GM23338 (cell line): ENCODE measurements at regions not wholly inside any gene's neighbourhood (a gene's known extent, or its start where the extent isn't known, plus 50 kb on each side); places are given as distances from the start of the nearest gene placed in this dataset.

ENCODE experiments used
- ATAC-seq: fragments of 200-7000 bp; cut with Tn5 transposase; 3 replicates; pipeline ENCODE4 v1.9.1; 2020
- DNase-seq: peaks from one replicate; pipeline ENCODE4 v3.0.0-alpha.2; 2015; ENCODE audit warnings: low spot score
- H2AFZ ChIP-seq: fragments of 200-600 bp; sonication (generic); 2 replicates; pipeline ENCODE4 v1.8.0; 2016; ENCODE audit warnings: antibody characterized with exemption, mild to moderate bottlenecking, moderate library complexity
- H3F3A ChIP-seq: fragments of 200-600 bp; sonication (generic); replicated peaks from 2 replicates; pipeline ENCODE4 v1.8.0; 2017; ENCODE audit warnings: antibody characterized with exemption, mixed run types, low read depth
- H3K27ac ChIP-seq: fragments of 200-600 bp; sonication (generic); 2 replicates; pipeline ENCODE4 v1.6.1; 2016; ENCODE audit warnings: low read depth
- H3K27me3 ChIP-seq: fragments of 200-600 bp; sonication (generic); 2 replicates; pipeline ENCODE4 v1.8.0; 2016; ENCODE audit warnings: mild to moderate bottlenecking, mixed run types, moderate library complexity; ENCODE audit not compliant: insufficient read depth
- H3K36me3 ChIP-seq: fragments of 200-600 bp; sonication (generic); 2 replicates; pipeline ENCODE4 v1.8.0; 2016; ENCODE audit warnings: mild to moderate bottlenecking; ENCODE audit not compliant: insufficient read depth
- H3K4me1 ChIP-seq: fragments of 200-600 bp; sonication (generic); 2 replicates; pipeline ENCODE4 v1.8.0; 2016; ENCODE audit warnings: mild to moderate bottlenecking, moderate library complexity; ENCODE audit not compliant: insufficient read depth
- H3K4me2 ChIP-seq: fragments of 200-600 bp; sonication (generic); 2 replicates; pipeline ENCODE4 v1.7.1; 2017; ENCODE audit warnings: mixed run types
- H3K4me3 ChIP-seq: fragments of 200-600 bp; sonication (generic); 2 replicates; pipeline ENCODE4 v1.6.1; 2016; ENCODE audit warnings: mixed run types
- H3K79me2 ChIP-seq: fragments of 200-600 bp; sonication (generic); replicated peaks from 2 replicates; pipeline ENCODE4 v1.8.0; 2017; ENCODE audit warnings: mild to moderate bottlenecking; ENCODE audit not compliant: insufficient read depth
- H3K9me2 ChIP-seq: fragments of 200-600 bp; sonication (generic); 2 replicates; pipeline ENCODE4 v1.8.0; 2017; ENCODE audit not compliant: insufficient read depth
- H4K20me1 ChIP-seq: fragments of 200-600 bp; sonication (generic); replicated peaks from 2 replicates; pipeline ENCODE4 v1.8.0; 2017; ENCODE audit warnings: mild to moderate bottlenecking; ENCODE audit not compliant: insufficient read depth
- H3K27ac Mint-ChIP-seq: 2 replicates; pipeline ENCODE4 v1.8.0; 2020; ENCODE audit warnings: inconsistent platforms, mild to moderate bottlenecking, moderate library complexity, mixed read lengths
- H3K27me3 Mint-ChIP-seq: 3 replicates; pipeline ENCODE4 v1.8.0; 2022; ENCODE audit warnings: low read depth, mild to moderate bottlenecking, moderate library complexity, mixed read lengths, inconsistent platforms; ENCODE audit not compliant: insufficient read depth, poor library complexity
- H3K36me3 Mint-ChIP-seq: 3 replicates; pipeline ENCODE4 v1.8.0; 2021; ENCODE audit warnings: low read depth, mild to moderate bottlenecking, inconsistent platforms, moderate library complexity, mixed read lengths
- H3K4me1 Mint-ChIP-seq: 3 replicates; pipeline ENCODE4 v1.8.0; 2020; ENCODE audit warnings: mild to moderate bottlenecking, inconsistent platforms, mixed read lengths
- H3K4me3 Mint-ChIP-seq: 3 replicates; pipeline ENCODE4 v1.8.0; 2021; ENCODE audit warnings: moderate library complexity, mild to moderate bottlenecking, inconsistent platforms, mixed read lengths
- H3K9me3 Mint-ChIP-seq: 3 replicates; pipeline ENCODE4 v1.8.0; 2020; ENCODE audit warnings: moderate library complexity, mild to moderate bottlenecking, inconsistent platforms, mixed read lengths
- NANOG ChIP-seq: IDR thresholded peaks from 2 replicates; pipeline ENCODE4 v1.6.1; 2016; ENCODE audit warnings: antibody characterized with exemption, borderline replicate concordance
- ZNF331 ChIP-seq: fragments of 250-450 bp; sonication (Bioruptor Pico); IDR thresholded peaks from 2 replicates; pipeline ENCODE4 v1.5.0; 2020; ENCODE audit warnings: low read depth, mild to moderate bottlenecking, moderate library complexity
- TF ChIP-seq, protein P1 (sequence below): fragments of 250-450 bp; sonication (Bioruptor Pico); IDR thresholded peaks from 2 replicates; pipeline ENCODE4 v1.5.0; 2020; ENCODE audit warnings: mild to moderate bottlenecking, moderate library complexity
- TF ChIP-seq, protein P2 (sequence below): IDR thresholded peaks from 2 replicates; pipeline ENCODE4 v1.6.1; 2016; ENCODE audit warnings: antibody characterized with exemption

DNA sequence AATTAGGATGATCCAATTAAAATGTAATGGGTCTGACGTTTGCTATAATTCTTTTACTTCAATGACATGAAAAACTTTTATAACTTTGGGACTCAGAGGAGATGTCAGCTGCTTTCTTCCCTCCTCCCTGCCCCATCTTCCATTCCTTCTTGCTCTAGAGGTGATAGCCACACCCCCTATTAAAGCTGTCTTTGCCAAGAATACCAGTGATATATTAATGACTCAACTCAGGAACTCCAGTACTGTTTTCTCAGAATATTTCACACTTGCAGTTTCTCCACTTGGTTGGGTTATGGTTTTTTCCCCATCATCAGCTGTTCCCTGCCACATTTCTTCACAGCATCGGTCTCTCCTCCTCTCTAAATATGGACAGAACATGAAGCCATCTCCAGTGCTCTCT is 184.0 kb downstream of the KCNE4 start (continued):
- TF ChIP-seq, protein P1, sequence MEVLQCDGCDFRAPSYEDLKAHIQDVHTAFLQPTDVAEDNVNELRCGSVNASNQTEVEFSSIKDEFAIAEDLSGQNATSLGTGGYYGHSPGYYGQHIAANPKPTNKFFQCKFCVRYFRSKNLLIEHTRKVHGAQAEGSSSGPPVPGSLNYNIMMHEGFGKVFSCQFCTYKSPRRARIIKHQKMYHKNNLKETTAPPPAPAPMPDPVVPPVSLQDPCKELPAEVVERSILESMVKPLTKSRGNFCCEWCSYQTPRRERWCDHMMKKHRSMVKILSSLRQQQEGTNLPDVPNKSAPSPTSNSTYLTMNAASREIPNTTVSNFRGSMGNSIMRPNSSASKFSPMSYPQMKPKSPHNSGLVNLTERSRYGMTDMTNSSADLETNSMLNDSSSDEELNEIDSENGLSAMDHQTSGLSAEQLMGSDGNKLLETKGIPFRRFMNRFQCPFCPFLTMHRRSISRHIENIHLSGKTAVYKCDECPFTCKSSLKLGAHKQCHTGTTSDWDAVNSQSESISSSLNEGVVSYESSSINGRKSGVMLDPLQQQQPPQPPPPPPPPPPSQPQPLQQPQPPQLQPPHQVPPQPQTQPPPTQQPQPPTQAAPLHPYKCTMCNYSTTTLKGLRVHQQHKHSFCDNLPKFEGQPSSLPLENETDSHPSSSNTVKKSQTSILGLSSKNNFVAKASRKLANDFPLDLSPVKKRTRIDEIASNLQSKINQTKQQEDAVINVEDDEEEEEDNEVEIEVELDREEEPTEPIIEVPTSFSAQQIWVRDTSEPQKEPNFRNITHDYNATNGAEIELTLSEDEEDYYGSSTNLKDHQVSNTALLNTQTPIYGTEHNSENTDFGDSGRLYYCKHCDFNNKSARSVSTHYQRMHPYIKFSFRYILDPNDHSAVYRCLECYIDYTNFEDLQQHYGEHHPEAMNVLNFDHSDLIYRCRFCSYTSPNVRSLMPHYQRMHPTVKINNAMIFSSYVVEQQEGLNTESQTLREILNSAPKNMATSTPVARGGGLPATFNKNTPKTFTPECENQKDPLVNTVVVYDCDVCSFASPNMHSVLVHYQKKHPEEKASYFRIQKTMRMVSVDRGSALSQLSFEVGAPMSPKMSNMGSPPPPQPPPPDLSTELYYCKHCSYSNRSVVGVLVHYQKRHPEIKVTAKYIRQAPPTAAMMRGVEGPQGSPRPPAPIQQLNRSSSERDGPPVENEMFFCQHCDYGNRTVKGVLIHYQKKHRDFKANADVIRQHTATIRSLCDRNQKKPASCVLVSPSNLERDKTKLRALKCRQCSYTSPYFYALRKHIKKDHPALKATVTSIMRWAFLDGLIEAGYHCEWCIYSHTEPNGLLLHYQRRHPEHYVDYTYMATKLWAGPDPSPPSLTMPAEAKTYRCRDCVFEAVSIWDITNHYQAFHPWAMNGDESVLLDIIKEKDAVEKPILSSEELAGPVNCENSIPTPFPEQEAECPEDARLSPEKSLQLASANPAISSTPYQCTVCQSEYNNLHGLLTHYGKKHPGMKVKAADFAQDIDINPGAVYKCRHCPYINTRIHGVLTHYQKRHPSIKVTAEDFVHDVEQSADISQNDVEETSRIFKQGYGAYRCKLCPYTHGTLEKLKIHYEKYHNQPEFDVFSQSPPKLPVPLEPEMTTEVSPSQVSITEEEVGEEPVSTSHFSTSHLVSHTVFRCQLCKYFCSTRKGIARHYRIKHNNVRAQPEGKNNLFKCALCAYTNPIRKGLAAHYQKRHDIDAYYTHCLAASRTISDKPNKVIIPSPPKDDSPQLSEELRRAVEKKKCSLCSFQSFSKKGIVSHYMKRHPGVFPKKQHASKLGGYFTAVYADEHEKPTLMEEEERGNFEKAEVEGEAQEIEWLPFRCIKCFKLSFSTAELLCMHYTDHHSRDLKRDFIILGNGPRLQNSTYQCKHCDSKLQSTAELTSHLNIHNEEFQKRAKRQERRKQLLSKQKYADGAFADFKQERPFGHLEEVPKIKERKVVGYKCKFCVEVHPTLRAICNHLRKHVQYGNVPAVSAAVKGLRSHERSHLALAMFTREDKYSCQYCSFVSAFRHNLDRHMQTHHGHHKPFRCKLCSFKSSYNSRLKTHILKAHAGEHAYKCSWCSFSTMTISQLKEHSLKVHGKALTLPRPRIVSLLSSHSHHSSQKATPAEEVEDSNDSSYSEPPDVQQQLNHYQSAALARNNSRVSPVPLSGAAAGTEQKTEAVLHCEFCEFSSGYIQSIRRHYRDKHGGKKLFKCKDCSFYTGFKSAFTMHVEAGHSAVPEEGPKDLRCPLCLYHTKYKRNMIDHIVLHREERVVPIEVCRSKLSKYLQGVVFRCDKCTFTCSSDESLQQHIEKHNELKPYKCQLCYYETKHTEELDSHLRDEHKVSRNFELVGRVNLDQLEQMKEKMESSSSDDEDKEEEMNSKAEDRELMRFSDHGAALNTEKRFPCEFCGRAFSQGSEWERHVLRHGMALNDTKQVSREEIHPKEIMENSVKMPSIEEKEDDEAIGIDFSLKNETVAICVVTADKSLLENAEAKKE = no peak

DNA sequence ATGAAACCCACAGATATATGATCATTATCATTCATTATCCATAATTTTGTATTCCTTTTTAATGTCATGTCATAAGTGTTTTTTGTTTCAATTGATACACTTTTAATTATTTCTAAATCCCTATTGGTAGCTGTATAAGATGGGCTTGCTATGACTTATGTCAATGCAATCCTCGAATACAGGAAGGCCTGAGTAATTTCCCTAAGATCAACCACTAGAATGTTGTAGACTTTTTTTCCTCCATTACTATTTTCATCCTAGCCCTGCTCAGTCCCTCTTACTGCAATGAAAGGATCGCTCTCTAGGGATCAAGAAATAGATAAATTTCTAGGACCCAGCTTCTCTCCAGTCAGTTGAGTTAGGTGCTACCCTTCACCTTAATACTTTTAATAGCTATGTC is 186.3 kb downstream of the KCNE4 start:
- TF ChIP-seq ZNF331 (CRISPR knock-in tag) (no peak), NANOG (no peak)
- TF ChIP-seq, protein P2, sequence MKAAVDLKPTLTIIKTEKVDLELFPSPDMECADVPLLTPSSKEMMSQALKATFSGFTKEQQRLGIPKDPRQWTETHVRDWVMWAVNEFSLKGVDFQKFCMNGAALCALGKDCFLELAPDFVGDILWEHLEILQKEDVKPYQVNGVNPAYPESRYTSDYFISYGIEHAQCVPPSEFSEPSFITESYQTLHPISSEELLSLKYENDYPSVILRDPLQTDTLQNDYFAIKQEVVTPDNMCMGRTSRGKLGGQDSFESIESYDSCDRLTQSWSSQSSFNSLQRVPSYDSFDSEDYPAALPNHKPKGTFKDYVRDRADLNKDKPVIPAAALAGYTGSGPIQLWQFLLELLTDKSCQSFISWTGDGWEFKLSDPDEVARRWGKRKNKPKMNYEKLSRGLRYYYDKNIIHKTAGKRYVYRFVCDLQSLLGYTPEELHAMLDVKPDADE = no peak
- Histone ChIP-seq H3K9me2 (no peaks in the 10 kb centered on the region; the same call in 1 of the 2 replicates), H4K20me1 (no peaks in the 10 kb centered on the region), H3K4me1 (no peaks in the 10 kb centered on the region), H3K27me3 (no peaks in the 10 kb centered on the region), H3K36me3 (no peaks in the 10 kb centered on the region), H2AFZ (no peak overlapping the region), H3K27ac (no peak overlapping the region), H3K79me2 (no peaks in the 10 kb centered on the region), H3F3A (no peaks in the 10 kb centered on the region), H3K4me3 (no peak overlapping the region), H3K4me2 (no peak overlapping the region)
- Mint-ChIP-seq H3K36me3 (no peaks in the 10 kb centered on the region), H3K27ac (no peak overlapping the region), H3K4me1 (no peaks in the 10 kb centered on the region), H3K27me3 (no peaks in the 10 kb centered on the region), H3K4me3 (no peak overlapping the region), H3K9me3 (peaks cover 9% of the 10 kb centered on the region; the same call in 1 of the 3 replicates)
- ATAC-seq = no peak
- no peak for DNase-seq
